NCI-H2227 (cell line): ENCODE measurements at regions not wholly inside any gene's neighbourhood (a gene's known extent, or its start where the extent isn't known, plus 50 kb on each side); places are given as distances from the start of the nearest gene placed in this dataset.
"Not testable (repeated sequence)": the region's sequence is repeated elsewhere in the genome, so short reads cannot be mapped to it uniquely, and the experiment has no call there.

Experiments used
- DNase-seq: peaks from one replicate; lab custom pipeline; 2025; ENCODE audit not compliant: unreplicated experiment; lab: John Stamatoyannopoulos, UW

GRCh38 chr1:168457296-168457695 lies 86.5 kb downstream of the XCL2 start:
- not testable (repeated sequence) for DNase-seq

DNA sequence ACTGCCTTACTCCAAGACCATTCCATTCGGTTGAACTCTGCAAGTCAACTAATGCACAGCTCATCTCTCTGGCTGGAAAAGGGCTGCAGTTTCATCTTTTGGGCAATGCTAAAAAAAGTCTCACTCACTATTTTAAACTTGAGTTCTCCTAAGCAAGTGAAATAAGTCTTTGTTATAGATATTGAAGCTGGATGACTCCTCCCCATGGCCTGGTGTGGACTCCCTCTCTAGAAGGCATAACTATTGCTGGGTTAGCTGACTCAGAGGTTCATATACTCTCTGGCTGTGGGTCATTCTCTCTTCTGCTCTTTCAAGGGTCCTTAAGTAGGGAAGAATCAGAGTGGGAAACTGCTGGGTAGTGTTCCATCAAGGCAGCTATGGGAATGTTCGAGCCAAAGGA lies 88.0 kb downstream of the XCL2 start:
- DNase-seq: no peak

DNA sequence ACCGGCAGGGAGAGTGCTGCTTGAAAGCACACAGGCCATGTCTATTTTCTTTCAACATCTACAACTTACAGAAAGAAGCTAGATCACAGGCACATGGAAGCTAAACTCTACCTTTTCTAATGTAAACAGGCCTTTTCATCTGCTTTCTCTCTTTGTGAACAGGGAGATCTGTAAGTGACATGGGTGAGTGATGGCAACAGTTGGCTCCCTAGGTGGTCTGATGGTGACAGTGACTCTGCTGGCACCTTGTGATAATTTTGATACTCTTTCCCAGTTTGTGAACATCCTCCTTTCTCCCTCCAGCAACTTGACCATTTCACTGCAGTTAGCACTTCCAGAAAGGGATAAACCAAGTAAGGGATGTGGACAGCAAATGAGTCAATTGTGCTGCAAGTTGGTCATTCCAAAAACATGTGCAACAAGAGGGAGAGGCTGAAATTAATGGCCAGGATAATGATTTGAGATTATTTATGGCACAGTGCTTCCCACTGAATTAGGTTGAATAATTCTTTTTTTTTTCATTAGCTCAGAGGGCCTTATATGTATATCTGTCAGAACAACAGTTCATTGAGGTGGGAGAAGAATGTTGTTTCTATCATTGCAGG lies 89.5 kb downstream of the XCL2 start:
- DNase-seq: no peak

DNA sequence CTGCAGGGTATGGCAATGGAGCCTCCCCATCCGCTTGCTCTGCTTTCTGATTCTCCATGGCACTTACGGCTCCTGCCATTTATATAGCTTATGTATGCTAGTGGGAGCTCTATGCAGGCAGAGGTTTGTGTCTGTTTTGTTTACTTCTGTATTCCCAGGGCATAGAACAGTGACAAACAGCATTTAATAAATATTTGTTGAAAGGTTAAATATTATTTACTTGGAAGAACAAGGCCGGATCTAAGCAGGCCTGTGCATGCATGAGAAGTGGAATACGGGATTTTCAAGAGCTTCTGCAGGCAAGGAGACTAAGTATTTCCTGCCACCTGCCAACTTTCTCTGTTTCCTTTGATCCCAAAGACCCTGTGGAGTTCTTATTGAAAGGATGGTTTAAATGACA lies 90.7 kb downstream of the XCL2 start:
- DNase-seq: no peak

DNA sequence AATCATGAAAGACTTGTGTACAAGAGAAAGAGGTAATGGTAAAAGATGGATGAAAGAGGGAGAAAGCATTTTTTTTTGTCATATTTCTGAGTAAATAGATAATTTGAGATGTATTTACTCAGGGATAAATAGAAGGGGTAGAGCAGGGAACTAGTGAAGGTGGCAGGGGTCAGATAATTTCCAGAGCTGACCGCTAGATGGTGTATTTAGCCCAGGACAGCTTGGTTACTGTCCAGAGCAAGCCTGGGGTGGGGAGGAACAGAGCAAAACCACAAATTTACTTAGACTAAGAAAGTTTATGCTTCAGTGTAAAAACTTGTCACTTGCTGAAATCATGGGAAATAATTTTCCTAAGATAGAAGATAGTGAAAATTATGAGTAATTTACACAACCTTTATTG lies 91.5 kb downstream of the XCL2 start:
- no peak for DNase-seq

DNA sequence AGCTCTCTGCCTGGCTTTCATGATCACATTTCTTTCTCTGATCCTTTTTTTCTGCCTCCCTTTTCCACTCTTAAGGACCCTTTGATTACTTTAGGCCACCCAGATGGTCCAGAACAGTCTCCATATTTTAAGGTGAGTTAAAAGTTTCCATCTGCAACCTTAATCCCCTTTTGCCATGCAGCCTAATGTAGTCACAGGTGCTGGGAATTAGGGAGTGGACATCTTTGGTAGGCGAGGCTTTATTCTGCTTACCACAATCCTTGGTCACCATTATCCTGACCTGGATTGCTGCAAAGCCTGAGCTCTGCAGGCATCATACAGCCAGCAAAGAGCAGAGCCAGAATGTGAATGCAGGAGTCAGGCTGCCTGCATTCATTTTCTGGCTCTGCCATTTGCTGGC lies 95.9 kb downstream of the XCL2 start:
- no peak for DNase-seq

DNA sequence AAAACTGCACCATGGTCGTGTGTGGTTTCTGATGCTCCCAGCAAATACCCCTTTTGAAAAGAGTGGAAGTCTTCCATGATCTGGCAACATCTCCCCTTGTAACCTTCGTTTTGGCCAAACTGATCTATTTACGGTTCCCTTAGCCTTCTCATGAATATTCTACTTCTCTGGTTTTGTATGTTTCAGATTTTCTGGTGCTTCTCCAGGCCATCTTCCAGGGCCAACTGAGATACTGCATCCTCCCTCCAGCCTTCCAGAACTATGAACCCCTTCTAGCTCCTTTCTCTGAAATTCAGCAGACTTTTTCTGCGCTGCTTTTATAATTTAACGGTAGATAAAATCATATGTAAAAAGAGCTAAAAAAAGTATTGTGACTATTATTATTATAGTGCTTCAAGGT lies 97.7 kb downstream of the XCL2 start:
- no peak for DNase-seq

- DNase-seq: no peak
Measured at GRCh38 chr1:168443899-168444298, 99.9 kb downstream of the XCL2 start.

DNA sequence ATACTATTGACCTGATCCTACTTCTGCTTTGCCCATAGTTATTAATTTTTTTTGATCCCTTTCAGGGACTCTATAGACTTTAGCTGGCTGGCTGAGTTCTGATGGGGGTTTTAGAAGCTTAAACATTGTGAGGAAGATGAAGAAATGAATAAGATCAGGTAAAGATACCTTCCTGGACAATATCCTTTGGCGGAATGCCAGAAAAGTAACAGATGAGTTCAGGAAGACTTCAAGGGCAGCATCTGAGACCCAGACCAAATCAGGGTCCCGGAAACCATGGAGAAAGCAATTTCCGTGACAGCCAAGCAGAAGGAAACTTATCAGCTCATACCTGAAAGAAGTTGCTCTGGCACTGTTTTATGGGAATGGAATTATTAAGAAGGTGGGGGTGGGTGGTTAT lies 100.4 kb downstream of the XCL2 start:
- no peak for DNase-seq

- DNase-seq: no peak
Measured at GRCh38 chr1:168442931-168443330, 100.9 kb downstream of the XCL2 start.

- DNase-seq: peak; percentile 23
Measured at GRCh38 chr1:168441745-168442144, 102.1 kb downstream of the XCL2 start.

GRCh38 chr1:168439456-168440375 lies 104.1 kb downstream of the XCL2 start:
- DNase-seq: peak; percentile 90

DNA sequence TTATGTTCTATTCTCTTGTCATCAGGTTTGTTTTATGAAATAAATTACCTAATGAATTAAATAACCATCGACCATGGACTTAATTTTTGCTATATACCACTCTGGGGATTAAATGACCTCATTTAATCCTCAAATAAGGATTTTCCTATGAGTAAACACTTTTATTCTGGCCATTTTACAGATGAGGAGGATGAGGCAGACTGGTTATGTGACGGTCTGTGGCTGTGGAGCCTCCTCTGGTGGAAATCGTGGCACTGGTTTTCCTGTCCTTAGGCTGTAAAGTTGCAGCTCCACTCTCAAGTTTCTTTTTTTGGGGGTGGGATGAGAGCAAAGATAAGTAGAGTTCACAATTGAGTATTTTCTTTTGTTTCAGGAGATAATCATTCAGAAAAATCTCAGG lies 105.2 kb downstream of the XCL2 start:
- DNase-seq: no peak

GRCh38 chr1:168437821-168438220 lies 106.0 kb downstream of the XCL2 start:
- DNase-seq: no peak

DNA sequence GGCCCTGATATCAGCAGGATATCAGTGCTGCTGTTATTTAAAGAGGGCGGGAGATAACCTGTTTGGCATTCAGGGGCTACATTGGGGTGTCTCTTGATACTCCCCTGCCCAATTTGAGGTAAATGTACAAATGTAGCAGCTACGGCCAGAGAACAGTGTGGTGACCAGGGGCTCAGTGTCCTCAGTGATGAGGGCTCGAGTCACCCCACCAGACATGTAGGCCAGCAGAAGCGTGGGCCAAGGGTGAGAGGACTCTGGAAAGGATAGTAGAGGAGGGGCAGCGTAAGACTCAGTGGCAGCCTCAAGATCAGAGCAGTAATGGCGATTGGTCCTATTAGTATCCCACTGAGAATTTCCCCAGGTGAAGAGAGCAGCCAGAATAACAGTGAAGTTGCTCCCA lies 108.4 kb downstream of the XCL2 start:
- DNase-seq: no peak

- peak; percentile 74 for DNase-seq
Measured at GRCh38 chr1:168433238-168433637, 110.6 kb downstream of the XCL2 start.

DNA sequence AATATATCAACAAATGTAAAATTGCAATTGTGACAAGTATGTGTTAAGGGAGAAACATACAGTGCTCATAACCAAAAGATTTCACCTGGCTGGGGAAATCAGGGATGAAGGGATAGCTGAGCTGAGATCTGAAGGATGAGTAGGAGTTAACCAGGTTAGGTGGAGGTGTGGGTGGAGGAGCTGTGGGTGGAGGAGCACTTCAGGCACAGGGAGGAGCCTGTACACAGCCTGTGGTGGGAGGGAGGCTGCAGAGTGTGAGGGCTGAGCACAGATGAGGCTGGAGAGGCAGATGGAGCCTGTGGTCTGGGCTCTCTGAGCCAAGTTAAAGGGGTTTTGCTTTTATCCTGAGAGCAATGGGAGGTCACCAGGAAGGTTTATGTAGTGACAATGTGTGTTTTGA lies 111.9 kb downstream of the XCL2 start:
- no peak for DNase-seq

DNA sequence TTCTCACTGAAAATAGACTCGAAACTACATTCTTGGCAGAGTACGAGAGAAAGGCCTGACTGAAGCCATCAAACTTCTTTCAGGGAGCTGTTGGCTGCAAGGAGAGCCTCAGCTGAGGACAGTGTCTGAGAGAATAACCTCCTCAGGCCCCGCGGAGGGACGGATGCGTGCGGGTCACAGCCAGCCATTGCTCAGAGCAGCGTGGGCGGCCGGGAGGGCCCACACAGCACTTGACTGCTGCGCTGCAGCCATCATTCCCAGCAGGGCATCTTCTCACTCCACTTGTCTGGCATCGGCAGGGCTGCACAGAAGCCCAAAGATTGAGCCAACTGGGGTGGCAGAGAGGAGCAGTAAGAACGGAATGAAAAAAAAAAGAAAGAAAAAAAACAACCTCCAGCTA lies 113.5 kb downstream of the XCL2 start:
- DNase-seq: peak; percentile 38

- DNase-seq: no peak
Measured at GRCh38 chr1:168428063-168428731, 115.6 kb downstream of the XCL2 start.

- no peak for DNase-seq
Measured at GRCh38 chr1:168427051-168427450, 116.7 kb downstream of the XCL2 start.

DNA sequence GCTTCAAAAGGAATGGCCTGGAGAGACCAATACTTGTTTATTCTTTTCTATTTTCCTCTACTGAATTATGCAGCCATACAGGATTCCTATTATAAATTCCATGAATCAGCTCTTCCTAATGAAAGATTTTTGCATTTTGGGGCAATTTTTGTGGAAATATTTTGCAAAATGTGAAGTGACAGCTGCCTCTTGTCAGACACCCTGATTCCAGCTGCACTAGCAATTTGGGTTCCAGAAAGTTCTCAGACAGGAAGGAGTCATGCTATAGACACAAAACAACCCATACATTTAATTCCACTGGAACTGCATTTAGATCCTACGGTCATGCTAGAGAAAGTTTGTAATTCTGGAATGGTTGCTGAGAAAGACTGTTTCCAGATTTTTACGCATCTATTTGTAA lies 119.5 kb downstream of the XCL2 start:
- no peak for DNase-seq

DNA sequence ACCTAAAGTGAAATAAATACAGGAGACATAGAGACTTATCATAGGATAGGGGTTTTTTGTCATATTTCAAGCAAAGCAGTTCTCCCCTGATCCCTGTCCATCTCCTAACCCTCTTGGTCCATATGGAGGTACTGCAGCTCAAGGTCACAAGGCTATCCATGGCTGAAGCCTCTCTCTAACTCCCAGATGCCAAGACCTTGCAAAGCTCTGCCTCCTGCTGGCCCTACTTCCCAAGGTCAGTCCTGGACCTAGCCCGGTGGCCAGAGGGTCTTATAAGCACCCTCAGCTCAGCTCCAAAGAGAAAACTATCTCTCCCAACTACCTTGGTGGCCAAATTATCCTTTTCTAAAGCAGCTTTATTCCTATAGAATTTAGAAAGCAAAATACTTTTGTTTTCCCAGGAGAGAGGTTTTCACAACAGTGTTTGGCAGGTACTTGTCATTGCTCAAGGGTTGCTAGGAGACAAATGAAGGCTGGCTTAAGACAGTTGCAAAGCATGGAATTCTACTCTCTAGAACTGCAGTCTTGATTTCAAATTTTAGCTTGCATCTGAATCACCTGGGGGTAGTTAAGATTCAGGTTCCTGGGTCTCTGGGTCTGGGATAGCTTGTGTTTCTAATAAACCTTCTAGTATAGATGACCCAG lies 121.5 kb downstream of the XCL2 start:
- DNase-seq: no peak
